ENCODE measurements at regions not wholly inside any gene's neighbourhood (a gene's known extent, or its start where the extent isn't known, plus 50 kb on each side); places are given as distances from the start of the nearest gene placed in this dataset.

DNA sequence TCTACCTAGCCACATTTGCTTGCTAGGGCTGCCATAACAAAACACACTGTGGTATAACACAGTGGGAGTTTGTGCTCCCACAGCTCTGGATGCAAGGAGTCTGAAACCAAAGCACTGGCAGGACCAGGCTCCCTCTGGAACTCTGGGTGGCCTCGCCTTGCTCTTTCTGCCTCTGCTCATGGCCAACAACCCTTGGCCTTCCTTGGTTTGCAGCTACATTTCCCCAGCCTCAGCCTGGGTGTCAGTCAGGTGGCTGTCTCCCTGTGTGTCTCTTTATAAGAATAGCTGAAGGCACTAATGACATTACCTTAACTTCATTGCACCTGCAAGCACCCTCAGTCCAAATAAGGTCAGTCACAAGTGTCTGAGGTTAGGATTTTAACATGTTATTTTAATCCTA is 101.0 kb upstream of the IRX2 start:
- no peak for TF ChIP-seq POLR2A (IDR thresholded peaks at IDR 0.05)
- TF ChIP-seq, protein P1, sequence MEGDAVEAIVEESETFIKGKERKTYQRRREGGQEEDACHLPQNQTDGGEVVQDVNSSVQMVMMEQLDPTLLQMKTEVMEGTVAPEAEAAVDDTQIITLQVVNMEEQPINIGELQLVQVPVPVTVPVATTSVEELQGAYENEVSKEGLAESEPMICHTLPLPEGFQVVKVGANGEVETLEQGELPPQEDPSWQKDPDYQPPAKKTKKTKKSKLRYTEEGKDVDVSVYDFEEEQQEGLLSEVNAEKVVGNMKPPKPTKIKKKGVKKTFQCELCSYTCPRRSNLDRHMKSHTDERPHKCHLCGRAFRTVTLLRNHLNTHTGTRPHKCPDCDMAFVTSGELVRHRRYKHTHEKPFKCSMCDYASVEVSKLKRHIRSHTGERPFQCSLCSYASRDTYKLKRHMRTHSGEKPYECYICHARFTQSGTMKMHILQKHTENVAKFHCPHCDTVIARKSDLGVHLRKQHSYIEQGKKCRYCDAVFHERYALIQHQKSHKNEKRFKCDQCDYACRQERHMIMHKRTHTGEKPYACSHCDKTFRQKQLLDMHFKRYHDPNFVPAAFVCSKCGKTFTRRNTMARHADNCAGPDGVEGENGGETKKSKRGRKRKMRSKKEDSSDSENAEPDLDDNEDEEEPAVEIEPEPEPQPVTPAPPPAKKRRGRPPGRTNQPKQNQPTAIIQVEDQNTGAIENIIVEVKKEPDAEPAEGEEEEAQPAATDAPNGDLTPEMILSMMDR (IDR thresholded peaks at IDR 0.05): no peak

Measured in body of pancreas (tissue), 4 donors.